ENCODE measurements at regions not wholly inside any gene's neighbourhood (a gene's known extent, or its start where the extent isn't known, plus 50 kb on each side); places are given as distances from the start of the nearest gene placed in this dataset.

GRCh38 chr3:84074767-84075166 lies 884.0 kb upstream of the CADM2 start (continued):
- TF ChIP-seq BCLAF1 (IDR thresholded peaks at IDR 0.05) (no peak), SKIL (IDR thresholded peaks at IDR 0.05; ENCODE audit: low read depth, poor library complexity, severe bottlenecking) (no peak), FOS (IDR thresholded peaks at IDR 0.05; ENCODE audit: borderline replicate concordance, extremely low read depth, insufficient read length) (no peak)

GRCh38 chr3:84077479-84077878 lies 881.3 kb upstream of the CADM2 start:
- Histone ChIP-seq H3K4me2 (ENCODE audit: control insufficient read depth, insufficient read depth) (no peak overlapping the region), H3K9ac (ENCODE audit: control insufficient read depth, insufficient read depth, low read length) (no peak overlapping the region), H4K20me1 (ENCODE audit: control insufficient read depth, insufficient read depth) (no peaks in the 10 kb centered on the region), H2AFZ (ENCODE audit: control insufficient read depth, low read depth, low read length) (no peak overlapping the region), H3K9me3 (replicated peaks; ENCODE audit: control insufficient read depth, insufficient read depth, low read length) (no peaks in the 10 kb centered on the region), H3K27ac (ENCODE audit: control insufficient read depth, insufficient read depth) (no peak overlapping the region), H3K4me3 (no peak overlapping the region), H3K79me2 (ENCODE audit: control insufficient read depth, insufficient read depth, low read length) (no peaks in the 10 kb centered on the region), H3K4me1 (ENCODE audit: control insufficient read depth, insufficient read depth, low read length) (no peaks in the 10 kb centered on the region), H3K27me3 (replicated peaks in 1 of 2; ENCODE audit: control insufficient read depth in 2 of 2, insufficient read depth in 2 of 2, low read length in 1 of 2) (no peaks in the 10 kb centered on the region), H3K36me3 (ENCODE audit: control insufficient read depth in 2 of 2, insufficient read depth in 2 of 2, low read length in 1 of 2) (no peaks in the 10 kb centered on the region)
- in situ Hi-C loops (cut with MboI), result no loop called here
- intact Hi-C loops (cut with micrococcal nuclease; ENCODE audit: unreplicated experiment), result no loop called here
- FAIRE-seq (no peak), DNase-seq (ENCODE audit: low read depth, low spot score) (no peak), ATAC-seq (peak; percentile 58)
- CTCF ChIA-PET, result interaction anchor here (0.6 kb wide), 1 partner anchor 85 kb away, joined by 3 read pairs; no protein-coding TSS in a partner anchor
- no TSS peak for BruUV-seq (replicated peaks)
- RAD21 ChIA-PET (ENCODE audit: unreplicated experiment), result interaction anchor here (0.9 kb wide), 1 partner anchor 55 kb away, joined by 3 read pairs; no protein-coding TSS in a partner anchor
- SMC1A ChIA-PET (ENCODE audit: uncharacterized antibody, unreplicated experiment), result no interaction called here
- POLR2A ChIA-PET, result no interaction called here
- WGBS (ENCODE audit: insufficient coverage, insufficient replicate concordance, low lambda C conversion rate, missing lambda C conversion rate), result 28% methylated on average over 3 of the region's 3 CpGs
- no peak for TF ChIP-seq ZBTB40 (IDR thresholded peaks at IDR 0.05; ENCODE audit: borderline replicate concordance)
- no peak for TF ChIP-seq CHD1 (IDR thresholded peaks at IDR 0.05; ENCODE audit: low read depth, low read length)
- TF ChIP-seq SMAD5 (IDR thresholded peaks at IDR 0.05; ENCODE audit: low read depth), result no peak
- TF ChIP-seq CTCF (IDR thresholded peaks at IDR 0.05 in 2 of 3, conservative IDR thresholded peaks at IDR 0.05 in 1 of 3; ENCODE audit: control insufficient read depth in 2 of 3, extremely low read depth in 1 of 3, insufficient read depth in 1 of 3, low read depth in 3 of 3, low read length in 3 of 3), result peak; percentile 12 to 46 (median 45); a peak in 3 of 6 replicates

Measured in GM12878 (cell line).